Parathyroid adenoma (tissue), 2 donors: ENCODE measurements at regions not wholly inside any gene's neighbourhood (a gene's known extent, or its start where the extent isn't known, plus 50 kb on each side); places are given as distances from the start of the nearest gene placed in this dataset.

ENCODE experiments used
- H2AFZ ChIP-seq: fragments of 300-600 bp; sonication (generic); one replicate; pipeline ENCODE4 v1.7.0; 2017; ENCODE audit warnings: antibody characterized with exemption, mild to moderate bottlenecking
- H3K27ac ChIP-seq: fragments of 300-600 bp; sonication (generic); one replicate; pipeline ENCODE4 v1.7.0; 2017
- H3K27me3 ChIP-seq: fragments of 300-600 bp; sonication (generic); one replicate; pipeline ENCODE4 v1.7.0; 2017; ENCODE audit warnings: low read length; ENCODE audit not compliant: control insufficient read depth, insufficient read depth
- H3K36me3 ChIP-seq: fragments of 300-600 bp; sonication (generic); one replicate; pipeline ENCODE4 v1.7.0; 2017; ENCODE audit warnings: low read length; ENCODE audit not compliant: control insufficient read depth, insufficient read depth
- H3K4me1 ChIP-seq: fragments of 300-600 bp; sonication (generic); one replicate; pipeline ENCODE4 v1.7.0; 2017; ENCODE audit warnings: control low read depth
- H3K4me2 ChIP-seq: fragments of 300-600 bp; sonication (generic); one replicate; pipeline ENCODE4 v1.7.0; 2017; ENCODE audit warnings: low read length
- H3K4me3 ChIP-seq: fragments of 300-600 bp; sonication (generic); one replicate; pipeline ENCODE4 v1.7.0; 2017; ENCODE audit warnings: low read depth, low read length
- H3K79me2 ChIP-seq: fragments of 300-600 bp; sonication (generic); one replicate; pipeline ENCODE4 v1.7.0; 2017; ENCODE audit warnings: control low read depth
- H3K9ac ChIP-seq: fragments of 300-600 bp; sonication (generic); one replicate; pipeline ENCODE4 v1.7.0; 2017; ENCODE audit warnings: mild to moderate bottlenecking
- H3K9me3 ChIP-seq: fragments of 300-600 bp; sonication (generic); one replicate; pipeline ENCODE4 v1.7.0; 2017; ENCODE audit warnings: low read length; ENCODE audit not compliant: control insufficient read depth
- CTCF ChIP-seq: fragments of 300-600 bp; sonication (generic); IDR thresholded peaks from one replicate; pipeline ENCODE4 v1.7.0; 2017; ENCODE audit warnings: antibody characterized with exemption, mild to moderate bottlenecking
- donor health status: primary hyperparathyroidism.

GRCh38 chr2:155095613-155096012, 397.1 kb downstream of the KCNJ3 start:
- H2AFZ ChIP-seq, result no peak overlapping the region

GRCh38 chr2:155080373-155080772, 381.9 kb downstream of the KCNJ3 start:
- H3K4me1 ChIP-seq, result no peaks in the 10 kb centered on the region
- H3K36me3 ChIP-seq, result no peaks in the 10 kb centered on the region
- H3K9me3 ChIP-seq, result no peaks in the 10 kb centered on the region
- H3K9ac ChIP-seq, result no peak overlapping the region
- no peak overlapping the region for H3K4me2 ChIP-seq
- no peak for TF ChIP-seq CTCF
- no peak overlapping the region for H2AFZ ChIP-seq
- no peak overlapping the region for H3K4me3 ChIP-seq
- no peak overlapping the region for H3K27ac ChIP-seq
- H3K27me3 ChIP-seq, result no peaks in the 10 kb centered on the region
- no peaks in the 10 kb centered on the region for H3K79me2 ChIP-seq

More at GRCh38 chr2:155095613-155096012, 397.1 kb downstream of the KCNJ3 start:
- H3K4me2 ChIP-seq, result no peak overlapping the region
- H3K27ac ChIP-seq, result no peak overlapping the region
- no peak overlapping the region for H3K9ac ChIP-seq
- H3K9me3 ChIP-seq, result no peaks in the 10 kb centered on the region
- no peaks in the 10 kb centered on the region for H3K79me2 ChIP-seq
- no peaks in the 10 kb centered on the region for H3K27me3 ChIP-seq
- no peak overlapping the region for H3K4me3 ChIP-seq
- no peaks in the 10 kb centered on the region for H3K36me3 ChIP-seq
- no peak for TF ChIP-seq CTCF
- no peaks in the 10 kb centered on the region for H3K4me1 ChIP-seq

- no peaks in the 10 kb centered on the region for H3K79me2 ChIP-seq
- H3K9me3 ChIP-seq, result no peaks in the 10 kb centered on the region
- H3K27me3 ChIP-seq, result no peaks in the 10 kb centered on the region
- H3K4me3 ChIP-seq, result no peak overlapping the region
- no peak overlapping the region for H3K9ac ChIP-seq
- no peak overlapping the region for H2AFZ ChIP-seq
- no peak overlapping the region for H3K27ac ChIP-seq
- H3K4me1 ChIP-seq, result no peaks in the 10 kb centered on the region
- H3K36me3 ChIP-seq, result no peaks in the 10 kb centered on the region
- H3K4me2 ChIP-seq, result no peak overlapping the region
- TF ChIP-seq CTCF, result no peak
Observed at GRCh38 chr2:155070489-155070888, 372.0 kb downstream of the KCNJ3 start.

GRCh38 chr2:155062922-155063258, 364.4 kb downstream of the KCNJ3 start:
- Histone ChIP-seq H3K4me3 (no peak overlapping the region), H3K4me2 (no peak overlapping the region), H2AFZ (no peak overlapping the region), H3K27ac (no peak overlapping the region), H3K36me3 (no peaks in the 10 kb centered on the region), H3K4me1 (no peaks in the 10 kb centered on the region), H3K9me3 (no peaks in the 10 kb centered on the region), H3K9ac (no peak overlapping the region), H3K27me3 (no peaks in the 10 kb centered on the region), H3K79me2 (no peaks in the 10 kb centered on the region)
- no peak for TF ChIP-seq CTCF

- no peak for TF ChIP-seq CTCF
- Histone ChIP-seq H3K9ac (no peak overlapping the region), H3K79me2 (no peaks in the 10 kb centered on the region), H3K4me3 (no peak overlapping the region), H2AFZ (no peak overlapping the region), H3K27me3 (no peaks in the 10 kb centered on the region), H3K9me3 (no peaks in the 10 kb centered on the region), H3K27ac (no peak overlapping the region), H3K4me1 (no peaks in the 10 kb centered on the region), H3K36me3 (no peaks in the 10 kb centered on the region), H3K4me2 (no peak overlapping the region)
Observed at GRCh38 chr2:155062250-155062921, 363.9 kb downstream of the KCNJ3 start.
